ENCODE measurements at regions not wholly inside any gene's neighbourhood (a gene's known extent, or its start where the extent isn't known, plus 50 kb on each side); places are given as distances from the start of the nearest gene placed in this dataset.

- no peaks in the 10 kb centered on the region for H3F3A ChIP-seq (replicated peaks; ENCODE audit: insufficient read depth)
- CTCF ChIA-PET: no interaction called here
- no peaks in the 10 kb centered on the region for H3K9me3 ChIP-seq
- no CpG with 5 or more reads among the region's 1 CpG for WGBS (ENCODE audit: low lambda C conversion rate)
- H3K9me2 ChIP-seq: no peaks in the 10 kb centered on the region
- no peak overlapping the region for H3K9ac ChIP-seq
- H2AFZ ChIP-seq (ENCODE audit: low read depth): no peak overlapping the region
- POLR2A ChIA-PET: no interaction called here
- TF ChIP-seq USF1 (IDR thresholded peaks at IDR 0.05; ENCODE audit: borderline replicate concordance, low read depth) (no peak), RCOR1 (IDR thresholded peaks at IDR 0.05; ENCODE audit: low read length) (no peak), ELF1 (IDR thresholded peaks at IDR 0.05) (no peak)
- H3K4me2 ChIP-seq: no peak overlapping the region
- no peaks in the 10 kb centered on the region for H3K27me3 ChIP-seq (ENCODE audit: insufficient read depth)
- no peak overlapping the region for H3K27ac ChIP-seq (ENCODE audit: low read depth in 2 of 2, low read length in 1 of 2)
- H3K36me3 ChIP-seq (replicated peaks in 1 of 2; ENCODE audit: control insufficient read depth in 1 of 2, insufficient read depth in 2 of 2, low read length in 1 of 2): no peaks in the 10 kb centered on the region
- no peaks in the 10 kb centered on the region for H3K4me1 ChIP-seq (ENCODE audit: control insufficient read depth in 1 of 2, insufficient read depth in 2 of 2, low read depth in 1 of 2, low read length in 1 of 2)
- no peaks in the 10 kb centered on the region for H4K20me1 ChIP-seq (ENCODE audit: insufficient read depth)
- H3K79me2 ChIP-seq (ENCODE audit: insufficient read depth): no peaks in the 10 kb centered on the region
- DNase-seq: no peak
- no peak overlapping the region for H3K4me3 ChIP-seq (ENCODE audit: low read depth in 2 of 2, low read length in 1 of 2)
These were observed 680.1 kb downstream of the IGSF11 start for GRCh38 chr3:118354556-118354955.

- Histone ChIP-seq H4K20me1 (ENCODE audit: insufficient read depth) (no peaks in the 10 kb centered on the region), H3K9me2 (no peaks in the 10 kb centered on the region), H3K4me2 (no peak overlapping the region), H3K79me2 (ENCODE audit: insufficient read depth) (no peaks in the 10 kb centered on the region), H3K27ac (ENCODE audit: low read depth in 2 of 2, low read length in 1 of 2) (no peak overlapping the region), H3K4me3 (ENCODE audit: low read depth in 2 of 2, low read length in 1 of 2) (no peak overlapping the region), H3K4me1 (ENCODE audit: control insufficient read depth in 1 of 2, insufficient read depth in 2 of 2, low read depth in 1 of 2, low read length in 1 of 2) (no peaks in the 10 kb centered on the region), H3F3A (replicated peaks; ENCODE audit: insufficient read depth) (no peaks in the 10 kb centered on the region), H3K9me3 (peaks cover 9% of the 10 kb centered on the region), H2AFZ (ENCODE audit: low read depth) (no peak overlapping the region), H3K36me3 (replicated peaks in 1 of 2; ENCODE audit: control insufficient read depth in 1 of 2, insufficient read depth in 2 of 2, low read length in 1 of 2) (no peaks in the 10 kb centered on the region), H3K27me3 (ENCODE audit: insufficient read depth) (no peaks in the 10 kb centered on the region), H3K9ac (no peak overlapping the region)
- 27% methylated on average over 4 of the region's 4 CpGs for WGBS (ENCODE audit: low lambda C conversion rate)
- CTCF ChIA-PET: no interaction called here
- no peak for DNase-seq
- POLR2A ChIA-PET: no interaction called here
- TF ChIP-seq NFIC (IDR thresholded peaks at IDR 0.05; ENCODE audit: borderline replicate concordance): no peak
- TF ChIP-seq CHD2 (IDR thresholded peaks at IDR 0.05; ENCODE audit: low read length, partially characterized antibody): no peak
- TF ChIP-seq CTCF (IDR thresholded peaks at IDR 0.05): no peak
- no peak for TF ChIP-seq YY1 (IDR thresholded peaks at IDR 0.05; ENCODE audit: low read depth)
- no peak for TF ChIP-seq PBX3 (IDR thresholded peaks at IDR 0.05)
- no peak for TF ChIP-seq TEAD4 (IDR thresholded peaks at IDR 0.05; ENCODE audit: borderline replicate concordance, insufficient read depth)
- no peak for TF ChIP-seq POLR2AphosphoS5 (IDR thresholded peaks at IDR 0.05; ENCODE audit: low read depth, low read length)
- no peak for TF ChIP-seq EZH2phosphoT487 (IDR thresholded peaks at IDR 0.05; ENCODE audit: borderline replicate concordance, low read depth)
- no peak for TF ChIP-seq RXRA (IDR thresholded peaks at IDR 0.05; ENCODE audit: borderline replicate concordance, low read depth)
- no peak for TF ChIP-seq ZBTB33 (IDR thresholded peaks at IDR 0.05; ENCODE audit: borderline replicate concordance, low read depth)
- TF ChIP-seq NRF1 (IDR thresholded peaks at IDR 0.05; ENCODE audit: low read depth, low read length): no peak
- TF ChIP-seq USF2 (IDR thresholded peaks at IDR 0.05; ENCODE audit: borderline replicate concordance, low read depth, low read length): no peak
- no peak for TF ChIP-seq FOSL2 (IDR thresholded peaks at IDR 0.05; ENCODE audit: borderline replicate concordance, low read depth)
- TF ChIP-seq RAD21 (IDR thresholded peaks at IDR 0.05; ENCODE audit: low read length): no peak
- TF ChIP-seq RCOR1 (IDR thresholded peaks at IDR 0.05; ENCODE audit: low read length): no peak
These were observed 664.7 kb downstream of the IGSF11 start for GRCh38 chr3:118369892-118370491.
